DOHH2 (cell line): ENCODE measurements at regions not wholly inside any gene's neighbourhood (a gene's known extent, or its start where the extent isn't known, plus 50 kb on each side); places are given as distances from the start of the nearest gene placed in this dataset.

ENCODE experiments used
- H3F3A ChIP-seq: fragments of 200-600 bp; sonication (generic), shearing (Covaris generic); 2 replicates; pipeline ENCODE4 v1.6.0; 2016; ENCODE audit warnings: antibody characterized with exemption, mild to moderate bottlenecking; ENCODE audit not compliant: control insufficient read depth, insufficient read depth
- H3K27ac ChIP-seq: fragments of 200-600 bp; sonication (generic); 2 replicates; pipeline ENCODE4 v1.5.1; 2014; ENCODE audit warnings: low read depth, mild to moderate bottlenecking, low read length, moderate library complexity
- H3K27me3 ChIP-seq: fragments of 200-600 bp; sonication (generic); 2 replicates; pipeline ENCODE4 v1.6.1; 2014; ENCODE audit warnings: mild to moderate bottlenecking, low read length, mixed read lengths; ENCODE audit not compliant: control insufficient read depth
- H3K36me3 ChIP-seq: fragments of 200-600 bp; sonication (generic); 2 replicates; pipeline ENCODE4 v1.6.1; 2014; ENCODE audit warnings: mild to moderate bottlenecking, low read length, moderate library complexity, mixed read lengths; ENCODE audit not compliant: control insufficient read depth
- H3K4me1 ChIP-seq: fragments of 200-600 bp; sonication (generic); 2 replicates; pipeline ENCODE4 v1.6.1; 2014; ENCODE audit warnings: mild to moderate bottlenecking, low read length, mixed read lengths; ENCODE audit not compliant: control insufficient read depth
- H3K4me2 ChIP-seq: fragments of 200-600 bp; sonication (generic); 2 replicates; pipeline ENCODE4 v1.6.0; 2014; ENCODE audit warnings: mild to moderate bottlenecking, low read length, moderate library complexity
- H3K4me3 ChIP-seq: fragments of 200-600 bp; sonication (generic); 2 replicates; pipeline ENCODE4 v1.5.1; 2014; ENCODE audit warnings: mild to moderate bottlenecking, low read length, mixed read lengths
- H3K79me2 ChIP-seq: fragments of 200-600 bp; sonication (generic); 2 replicates; pipeline ENCODE4 v1.6.1; 2014; ENCODE audit warnings: mild to moderate bottlenecking, low read length, mixed read lengths; ENCODE audit not compliant: control insufficient read depth
- H3K9me2 ChIP-seq: fragments of 200-600 bp; sonication (generic); replicated peaks from 2 replicates; pipeline ENCODE4 v1.6.1; 2014; ENCODE audit warnings: mild to moderate bottlenecking, low read length, mixed read lengths; ENCODE audit not compliant: control insufficient read depth
- H3K9me3 ChIP-seq: fragments of 200-600 bp; sonication (generic); 2 replicates; pipeline ENCODE4 v1.6.1; 2014; ENCODE audit warnings: antibody characterized with exemption, low read length, mixed read lengths; ENCODE audit not compliant: control insufficient read depth, insufficient read depth
- H4K20me1 ChIP-seq: fragments of 200-600 bp; sonication (generic); 2 replicates; pipeline ENCODE4 v1.6.0; 2014; ENCODE audit warnings: low read depth, mild to moderate bottlenecking, antibody characterized with exemption, low read length, moderate library complexity; ENCODE audit not compliant: control insufficient read depth, insufficient read depth
- CTCF ChIP-seq: fragments of 200-600 bp; sonication (generic); IDR thresholded peaks from one replicate; pipeline ENCODE4 v1.5.1; 2014; ENCODE audit warnings: antibody characterized with exemption, mild to moderate bottlenecking, low read depth, low read length; ENCODE audit not compliant: poor library complexity, severe bottlenecking
- EZH2phosphoT487 ChIP-seq: fragments of 200-600 bp; sonication (generic); IDR thresholded peaks from 2 replicates; pipeline ENCODE4 v1.6.1; 2017; ENCODE audit warnings: borderline replicate concordance, mild to moderate bottlenecking, antibody characterized with exemption, low read length, moderate library complexity, mixed read lengths

- Histone ChIP-seq H3K9me2 (no peaks in the 10 kb centered on the region), H3K4me3 (no peak overlapping the region), H3K36me3 (no peaks in the 10 kb centered on the region), H4K20me1 (no peaks in the 10 kb centered on the region), H3F3A (no peaks in the 10 kb centered on the region), H3K27ac (no peak overlapping the region), H3K27me3 (peaks cover 7% of the 10 kb centered on the region; the same call in 1 of the 2 replicates), H3K4me2 (no peak overlapping the region), H3K4me1 (no peaks in the 10 kb centered on the region), H3K9me3 (no peaks in the 10 kb centered on the region), H3K79me2 (no peaks in the 10 kb centered on the region)
- TF ChIP-seq CTCF (no peak), EZH2phosphoT487 (no peak)
Observed at GRCh38 chr7:25672496-25672895, 444.2 kb upstream of the NPVF start.

- no peak for TF ChIP-seq EZH2phosphoT487
- TF ChIP-seq CTCF: no peak
- no peaks in the 10 kb centered on the region for H3K9me3 ChIP-seq
- H3F3A ChIP-seq: no peaks in the 10 kb centered on the region
- no peaks in the 10 kb centered on the region for H3K36me3 ChIP-seq
- no peak overlapping the region for H3K4me3 ChIP-seq
- H4K20me1 ChIP-seq: no peaks in the 10 kb centered on the region
- peaks cover 4% of the 10 kb centered on the region; the same call in 1 of the 2 replicates for H3K27me3 ChIP-seq
- H3K27ac ChIP-seq: no peak overlapping the region
- H3K9me2 ChIP-seq: no peaks in the 10 kb centered on the region
- H3K79me2 ChIP-seq: no peaks in the 10 kb centered on the region
- H3K4me2 ChIP-seq: no peak overlapping the region
- no peaks in the 10 kb centered on the region for H3K4me1 ChIP-seq
Observed at GRCh38 chr7:25675789-25676474, 447.6 kb upstream of the NPVF start.

- no peaks in the 10 kb centered on the region for H3K36me3 ChIP-seq
- no peaks in the 10 kb centered on the region for H4K20me1 ChIP-seq
- no peak overlapping the region for H3K4me3 ChIP-seq
- H3K4me1 ChIP-seq: no peaks in the 10 kb centered on the region
- no peaks in the 10 kb centered on the region for H3K9me2 ChIP-seq
- H3K9me3 ChIP-seq: no peaks in the 10 kb centered on the region
- no peak overlapping the region for H3K27ac ChIP-seq
- TF ChIP-seq EZH2phosphoT487: no peak
- no peaks in the 10 kb centered on the region for H3F3A ChIP-seq
- no peak overlapping the region for H3K4me2 ChIP-seq
- H3K79me2 ChIP-seq: no peaks in the 10 kb centered on the region
- H3K27me3 ChIP-seq: peaks cover 4% of the 10 kb centered on the region; the same call in 1 of the 2 replicates
Observed at GRCh38 chr7:25677595-25677994, 449.3 kb upstream of the NPVF start.

- peaks cover 4% of the 10 kb centered on the region; the same call in 1 of the 2 replicates for H3K27me3 ChIP-seq
- H3K79me2 ChIP-seq: no peaks in the 10 kb centered on the region
- no peak overlapping the region for H3K4me2 ChIP-seq
- no peaks in the 10 kb centered on the region for H3F3A ChIP-seq
- no peak for TF ChIP-seq CTCF
- H4K20me1 ChIP-seq: no peaks in the 10 kb centered on the region
- H3K4me3 ChIP-seq: no peak overlapping the region
- H3K9me3 ChIP-seq: no peaks in the 10 kb centered on the region
- H3K4me1 ChIP-seq: no peaks in the 10 kb centered on the region
- H3K27ac ChIP-seq: no peak overlapping the region
- no peaks in the 10 kb centered on the region for H3K9me2 ChIP-seq
- H3K36me3 ChIP-seq: no peaks in the 10 kb centered on the region
Observed at GRCh38 chr7:25678215-25678614, 449.9 kb upstream of the NPVF start.
